ENCODE measurements at regions not wholly inside any gene's neighbourhood (a gene's known extent, or its start where the extent isn't known, plus 50 kb on each side); places are given as distances from the start of the nearest gene placed in this dataset.

- no peak overlapping the region for H3K4me3 ChIP-seq (ENCODE audit: low read length)
- no peak for DNase-seq (ENCODE audit: low read depth)
- TF ChIP-seq, protein P1, sequence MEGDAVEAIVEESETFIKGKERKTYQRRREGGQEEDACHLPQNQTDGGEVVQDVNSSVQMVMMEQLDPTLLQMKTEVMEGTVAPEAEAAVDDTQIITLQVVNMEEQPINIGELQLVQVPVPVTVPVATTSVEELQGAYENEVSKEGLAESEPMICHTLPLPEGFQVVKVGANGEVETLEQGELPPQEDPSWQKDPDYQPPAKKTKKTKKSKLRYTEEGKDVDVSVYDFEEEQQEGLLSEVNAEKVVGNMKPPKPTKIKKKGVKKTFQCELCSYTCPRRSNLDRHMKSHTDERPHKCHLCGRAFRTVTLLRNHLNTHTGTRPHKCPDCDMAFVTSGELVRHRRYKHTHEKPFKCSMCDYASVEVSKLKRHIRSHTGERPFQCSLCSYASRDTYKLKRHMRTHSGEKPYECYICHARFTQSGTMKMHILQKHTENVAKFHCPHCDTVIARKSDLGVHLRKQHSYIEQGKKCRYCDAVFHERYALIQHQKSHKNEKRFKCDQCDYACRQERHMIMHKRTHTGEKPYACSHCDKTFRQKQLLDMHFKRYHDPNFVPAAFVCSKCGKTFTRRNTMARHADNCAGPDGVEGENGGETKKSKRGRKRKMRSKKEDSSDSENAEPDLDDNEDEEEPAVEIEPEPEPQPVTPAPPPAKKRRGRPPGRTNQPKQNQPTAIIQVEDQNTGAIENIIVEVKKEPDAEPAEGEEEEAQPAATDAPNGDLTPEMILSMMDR (conservative IDR thresholded peaks at IDR 0.05; ENCODE audit: low read depth, low read length) = no peak
These were observed 99.7 kb downstream of the MAF start for GRCh38 chr16:79500866-79501265.

- no peak overlapping the region for H3K4me3 ChIP-seq (ENCODE audit: low read length)
- TF ChIP-seq, protein P1 (conservative IDR thresholded peaks at IDR 0.05; ENCODE audit: low read depth, low read length) = no peak
- DNase-seq (ENCODE audit: low read depth) = no peak
These were observed 100.3 kb downstream of the MAF start for GRCh38 chr16:79500286-79500685.

DNA sequence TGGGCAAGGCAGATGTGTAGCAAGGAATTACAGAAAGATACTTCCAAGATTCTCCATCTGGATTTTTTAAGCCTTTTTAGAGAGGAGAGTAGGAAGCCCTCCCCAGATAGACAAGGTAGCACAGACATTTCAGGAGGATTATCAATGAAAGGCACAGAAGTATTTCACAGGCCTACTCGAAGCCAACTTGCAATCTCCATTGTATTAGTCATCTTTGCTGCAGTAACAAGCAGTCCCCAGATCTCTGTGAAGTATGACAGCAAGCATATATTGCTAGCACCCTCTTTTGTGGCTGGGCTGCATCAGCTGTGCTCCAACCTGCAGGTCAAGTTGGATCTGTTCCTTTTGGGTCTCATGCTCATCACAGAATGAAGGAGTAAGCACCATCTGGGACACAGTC is 101.6 kb downstream of the MAF start:
- no peak overlapping the region for H3K4me3 ChIP-seq (ENCODE audit: low read length)
- no peak for DNase-seq (ENCODE audit: low read depth)
- TF ChIP-seq, protein P1 (conservative IDR thresholded peaks at IDR 0.05; ENCODE audit: low read depth, low read length) = no peak

DNA sequence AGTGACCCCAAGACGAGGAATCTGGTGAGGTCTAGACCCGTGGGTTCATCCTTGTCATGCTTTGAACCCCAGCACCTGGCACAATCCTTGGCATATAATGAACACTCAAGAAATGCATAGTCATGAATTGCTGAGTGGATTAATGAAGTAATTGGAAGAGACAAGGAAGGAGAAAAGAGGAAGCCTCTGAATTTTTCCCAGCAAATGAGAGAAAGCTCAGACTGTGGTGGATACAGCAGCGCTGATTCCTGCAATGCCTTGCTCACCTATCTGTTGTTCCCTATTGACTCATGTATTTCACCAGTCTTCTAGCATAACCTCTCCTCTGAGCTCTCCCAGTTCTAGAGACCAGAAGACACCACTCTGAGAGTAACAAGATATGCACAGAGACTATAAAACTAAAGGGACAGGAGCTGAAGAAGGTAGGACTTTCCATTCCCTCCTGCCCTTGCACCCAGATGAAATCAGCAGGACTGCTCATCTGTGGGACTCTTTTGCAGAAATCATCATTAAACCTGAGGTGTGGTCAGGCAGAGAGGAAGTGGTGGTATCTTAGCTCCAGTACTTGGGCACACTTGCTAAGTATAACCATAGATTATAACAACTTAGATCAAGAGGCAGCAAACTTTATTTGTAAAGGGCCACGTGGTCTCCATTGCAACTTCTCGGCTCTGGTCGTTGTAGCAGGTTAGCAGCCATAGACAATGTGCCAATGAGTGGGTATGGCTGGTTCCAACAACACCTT is 102.8 kb downstream of the MAF start:
- no peak for DNase-seq (ENCODE audit: low read depth)
- H3K4me3 ChIP-seq (ENCODE audit: low read length) = no peak overlapping the region

GRCh38 chr16:79493911-79494310 is 106.6 kb downstream of the MAF start:
- TF ChIP-seq, protein P1 (conservative IDR thresholded peaks at IDR 0.05; ENCODE audit: low read depth, low read length) = no peak
- no peak for DNase-seq (ENCODE audit: low read depth)
- H3K4me3 ChIP-seq (ENCODE audit: low read length) = no peak overlapping the region

More for the DNA sequence above, 102.8 kb downstream of the MAF start:
- TF ChIP-seq, protein P1 (conservative IDR thresholded peaks at IDR 0.05; ENCODE audit: low read depth, low read length) = no peak

- DNase-seq (ENCODE audit: low read depth) = no peak
- TF ChIP-seq, protein P1 (conservative IDR thresholded peaks at IDR 0.05; ENCODE audit: low read depth, low read length) = no peak
- no peak overlapping the region for H3K4me3 ChIP-seq (ENCODE audit: low read length)
These were observed 108.5 kb downstream of the MAF start for GRCh38 chr16:79492036-79492435.

DNA sequence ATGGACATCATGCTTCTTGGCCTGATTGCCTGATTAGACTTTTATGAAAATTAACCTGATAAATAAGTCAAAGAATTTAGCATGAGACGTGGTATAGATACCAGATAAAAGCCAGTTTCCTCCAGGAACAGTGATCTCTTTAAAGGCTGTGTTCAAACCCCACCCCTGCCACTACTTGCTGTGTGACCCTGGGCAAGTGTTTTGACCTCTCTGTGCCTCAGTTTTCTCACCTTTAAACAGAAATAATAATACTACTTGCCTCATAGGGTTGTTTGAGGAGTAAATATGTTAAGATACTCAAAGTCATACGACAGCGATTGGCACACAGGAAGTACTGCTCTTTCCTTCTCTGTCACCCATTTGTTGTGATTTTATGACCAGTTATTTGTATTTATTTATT is 115.5 kb downstream of the MAF start:
- TF ChIP-seq, protein P1 (conservative IDR thresholded peaks at IDR 0.05; ENCODE audit: low read depth, low read length) = no peak
- no peak for DNase-seq (ENCODE audit: low read depth)
- no peak overlapping the region for H3K4me3 ChIP-seq (ENCODE audit: low read length)

All from retinal pigment epithelial cell (primary cell).